ENCODE measurements at regions not wholly inside any gene's neighbourhood (a gene's known extent, or its start where the extent isn't known, plus 50 kb on each side); places are given as distances from the start of the nearest gene placed in this dataset.

GRCh38 chrX:96389281-96390047 is 295.2 kb upstream of the DIAPH2 start:
- no peak for TF ChIP-seq BHLHE40 (IDR thresholded peaks at IDR 0.05; ENCODE audit: borderline replicate concordance)
- no peak for TF ChIP-seq HDGF (IDR thresholded peaks at IDR 0.05; ENCODE audit: borderline replicate concordance)
- TF ChIP-seq SUZ12 (IDR thresholded peaks at IDR 0.05), result no peak
- no peak for TF ChIP-seq SP1 (IDR thresholded peaks at IDR 0.05)
- no peak for TF ChIP-seq ZNF384 (IDR thresholded peaks at IDR 0.05)
- no peak for TF ChIP-seq PKNOX1 (IDR thresholded peaks at IDR 0.05)
- TF ChIP-seq FOXA1 (IDR thresholded peaks at IDR 0.05), result no peak
- TF ChIP-seq TARDBP (IDR thresholded peaks at IDR 0.05), result no peak
- TF ChIP-seq NFRKB (IDR thresholded peaks at IDR 0.05), result no peak
- TF ChIP-seq CTBP1 (IDR thresholded peaks at IDR 0.05; ENCODE audit: borderline replicate concordance), result no peak
- TF ChIP-seq ARNT (IDR thresholded peaks at IDR 0.05), result no peak
